GM23338 (cell line): ENCODE measurements at regions not wholly inside any gene's neighbourhood (a gene's known extent, or its start where the extent isn't known, plus 50 kb on each side); places are given as distances from the start of the nearest gene placed in this dataset.

Experiments
- ATAC-seq: fragments of 200-7000 bp; cut with Tn5 transposase; 3 replicates; pipeline ENCODE4 v1.9.1; 2020
- DNase-seq: peaks from one replicate; pipeline ENCODE4 v3.0.0-alpha.2; 2015; ENCODE audit warnings: low spot score
- H2AFZ ChIP-seq: fragments of 200-600 bp; sonication (generic); 2 replicates; pipeline ENCODE4 v1.8.0; 2016; ENCODE audit warnings: antibody characterized with exemption, mild to moderate bottlenecking, moderate library complexity
- H3F3A ChIP-seq: fragments of 200-600 bp; sonication (generic); replicated peaks from 2 replicates; pipeline ENCODE4 v1.8.0; 2017; ENCODE audit warnings: antibody characterized with exemption, mixed run types, low read depth
- H3K27ac ChIP-seq: fragments of 200-600 bp; sonication (generic); 2 replicates; pipeline ENCODE4 v1.6.1; 2016; ENCODE audit warnings: low read depth
- H3K27me3 ChIP-seq: fragments of 200-600 bp; sonication (generic); 2 replicates; pipeline ENCODE4 v1.8.0; 2016; ENCODE audit warnings: mild to moderate bottlenecking, mixed run types, moderate library complexity; ENCODE audit not compliant: insufficient read depth
- H3K36me3 ChIP-seq: fragments of 200-600 bp; sonication (generic); 2 replicates; pipeline ENCODE4 v1.8.0; 2016; ENCODE audit warnings: mild to moderate bottlenecking; ENCODE audit not compliant: insufficient read depth
- H3K4me1 ChIP-seq: fragments of 200-600 bp; sonication (generic); 2 replicates; pipeline ENCODE4 v1.8.0; 2016; ENCODE audit warnings: mild to moderate bottlenecking, moderate library complexity; ENCODE audit not compliant: insufficient read depth
- H3K4me2 ChIP-seq: fragments of 200-600 bp; sonication (generic); 2 replicates; pipeline ENCODE4 v1.7.1; 2017; ENCODE audit warnings: mixed run types
- H3K4me3 ChIP-seq: fragments of 200-600 bp; sonication (generic); 2 replicates; pipeline ENCODE4 v1.6.1; 2016; ENCODE audit warnings: mixed run types
- H3K79me2 ChIP-seq: fragments of 200-600 bp; sonication (generic); replicated peaks from 2 replicates; pipeline ENCODE4 v1.8.0; 2017; ENCODE audit warnings: mild to moderate bottlenecking; ENCODE audit not compliant: insufficient read depth
- H3K9me2 ChIP-seq: fragments of 200-600 bp; sonication (generic); 2 replicates; pipeline ENCODE4 v1.8.0; 2017; ENCODE audit not compliant: insufficient read depth
- H4K20me1 ChIP-seq: fragments of 200-600 bp; sonication (generic); replicated peaks from 2 replicates; pipeline ENCODE4 v1.8.0; 2017; ENCODE audit warnings: mild to moderate bottlenecking; ENCODE audit not compliant: insufficient read depth
- H3K27ac Mint-ChIP-seq: 2 replicates; pipeline ENCODE4 v1.8.0; 2020; ENCODE audit warnings: inconsistent platforms, mild to moderate bottlenecking, moderate library complexity, mixed read lengths
- H3K27me3 Mint-ChIP-seq: 3 replicates; pipeline ENCODE4 v1.8.0; 2022; ENCODE audit warnings: low read depth, mild to moderate bottlenecking, moderate library complexity, mixed read lengths, inconsistent platforms; ENCODE audit not compliant: insufficient read depth, poor library complexity
- H3K36me3 Mint-ChIP-seq: 3 replicates; pipeline ENCODE4 v1.8.0; 2021; ENCODE audit warnings: low read depth, mild to moderate bottlenecking, inconsistent platforms, moderate library complexity, mixed read lengths
- H3K4me1 Mint-ChIP-seq: 3 replicates; pipeline ENCODE4 v1.8.0; 2020; ENCODE audit warnings: mild to moderate bottlenecking, inconsistent platforms, mixed read lengths
- H3K4me3 Mint-ChIP-seq: 3 replicates; pipeline ENCODE4 v1.8.0; 2021; ENCODE audit warnings: moderate library complexity, mild to moderate bottlenecking, inconsistent platforms, mixed read lengths
- H3K9me3 Mint-ChIP-seq: 3 replicates; pipeline ENCODE4 v1.8.0; 2020; ENCODE audit warnings: moderate library complexity, mild to moderate bottlenecking, inconsistent platforms, mixed read lengths
- CREB1 ChIP-seq: fragments of 250-450 bp; sonication (Bioruptor Pico); IDR thresholded peaks from 2 replicates; pipeline ENCODE4 v1.5.0; 2020; ENCODE audit warnings: low read depth, mild to moderate bottlenecking, moderate library complexity
- EZH2 ChIP-seq: fragments of 200-600 bp; sonication (generic); IDR thresholded peaks from one replicate; pipeline ENCODE4 v1.8.0; 2017; ENCODE audit warnings: antibody characterized with exemption, mild to moderate bottlenecking, low read depth; ENCODE audit not compliant: unreplicated experiment
- EZH2phosphoT487 ChIP-seq: fragments of 200-600 bp; sonication (generic); IDR thresholded peaks from one replicate; pipeline ENCODE4 v1.8.1; 2018; ENCODE audit warnings: antibody characterized with exemption; ENCODE audit not compliant: unreplicated experiment
- JUNB ChIP-seq: IDR thresholded peaks from one replicate; pipeline ENCODE4 v1.6.1; 2016; ENCODE audit warnings: antibody characterized with exemption; ENCODE audit not compliant: unreplicated experiment
- NANOG ChIP-seq: IDR thresholded peaks from 2 replicates; pipeline ENCODE4 v1.6.1; 2016; ENCODE audit warnings: antibody characterized with exemption, borderline replicate concordance
- POLR2AphosphoS5 ChIP-seq: IDR thresholded peaks from 2 replicates; pipeline ENCODE4 v1.6.1; 2016; ENCODE audit warnings: antibody characterized with exemption, low read depth
- ZNF114 ChIP-seq: fragments of 250-450 bp; sonication (Bioruptor Pico); IDR thresholded peaks from 2 replicates; pipeline ENCODE4 v1.5.0; 2020; ENCODE audit warnings: mild to moderate bottlenecking, moderate library complexity
- ZNF331 ChIP-seq: fragments of 250-450 bp; sonication (Bioruptor Pico); IDR thresholded peaks from 2 replicates; pipeline ENCODE4 v1.5.0; 2020; ENCODE audit warnings: low read depth, mild to moderate bottlenecking, moderate library complexity
- TF ChIP-seq, protein P1 (sequence below): IDR thresholded peaks from 2 replicates; pipeline ENCODE4 v1.6.1; 2016; ENCODE audit warnings: antibody characterized with exemption
- TF ChIP-seq, protein P2 (sequence below), 2 experiments: fragments of 200-600 bp in 1 of 2; sonication (generic) in 1 of 2; conservative IDR thresholded peaks; 2 replicates each; pipeline versions ENCODE4 v1.5.1 to v1.6.1; 2016 to 2017; ENCODE audit warnings: antibody characterized with exemption in 2 of 2, low read depth in 2 of 2, mild to moderate bottlenecking in 2 of 2, moderate library complexity in 1 of 2
- TF ChIP-seq, protein P3 (sequence below): fragments of 250-450 bp; sonication (Bioruptor Pico); IDR thresholded peaks from 2 replicates; pipeline ENCODE4 v1.5.0; 2020; ENCODE audit warnings: mild to moderate bottlenecking, moderate library complexity

DNA sequence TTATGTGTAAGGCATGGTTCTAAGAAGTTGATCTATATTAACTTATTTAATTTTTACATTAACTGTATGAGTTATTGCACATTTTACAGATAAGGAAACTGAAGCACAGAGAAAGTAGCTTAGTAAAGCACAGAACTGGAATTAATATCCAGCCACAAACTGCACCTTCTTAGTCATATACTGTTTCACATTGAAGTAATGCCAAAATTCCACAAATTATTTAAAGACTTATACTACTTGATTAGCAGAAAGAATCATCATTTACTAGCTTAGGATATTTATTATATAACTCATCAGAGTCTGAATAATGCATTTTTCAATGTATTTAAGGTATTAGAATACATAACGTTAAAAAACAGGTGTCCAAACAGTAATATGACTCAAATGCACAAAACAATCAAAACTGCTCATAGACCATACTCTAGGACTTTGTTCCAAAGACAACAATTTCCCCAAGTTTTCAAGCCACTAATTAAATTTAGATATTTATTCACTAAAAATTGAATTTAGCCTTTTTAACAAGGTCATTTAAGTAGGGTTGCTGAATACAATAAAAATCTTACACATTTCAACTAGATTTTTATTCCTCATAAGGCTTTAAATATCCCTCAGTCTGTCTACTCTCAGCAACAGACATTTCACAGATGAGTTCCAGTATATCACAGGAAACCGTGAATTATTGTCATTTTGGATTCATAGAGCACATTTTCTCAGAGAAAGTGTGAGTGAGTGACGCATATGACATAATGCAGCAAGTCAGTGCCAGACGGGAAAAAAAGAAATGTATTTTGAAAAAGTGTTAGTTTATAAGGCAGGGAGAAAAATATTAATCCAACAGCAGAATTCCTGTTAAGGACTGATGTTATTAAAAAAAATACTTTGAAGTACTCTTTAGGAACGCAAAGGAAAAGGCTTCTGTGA lies 782.5 kb downstream of the TMTC2 start:
- H3K36me3 ChIP-seq: no peaks in the 10 kb centered on the region
- H3F3A ChIP-seq: no peaks in the 10 kb centered on the region
- Mint-ChIP-seq H3K27ac (no peak overlapping the region; the same call in 1 of the 2 replicates), H3K27me3 (no peaks in the 10 kb centered on the region), H3K4me1 (peaks cover 26% of the 10 kb centered on the region), H3K36me3 (no peaks in the 10 kb centered on the region), H3K9me3 (no peaks in the 10 kb centered on the region), H3K4me3 (no peak overlapping the region)
- no peaks in the 10 kb centered on the region for H3K27me3 ChIP-seq
- H3K9me2 ChIP-seq: no peaks in the 10 kb centered on the region
- ATAC-seq: no peak
- DNase-seq: no peak
- TF ChIP-seq, protein P1, sequence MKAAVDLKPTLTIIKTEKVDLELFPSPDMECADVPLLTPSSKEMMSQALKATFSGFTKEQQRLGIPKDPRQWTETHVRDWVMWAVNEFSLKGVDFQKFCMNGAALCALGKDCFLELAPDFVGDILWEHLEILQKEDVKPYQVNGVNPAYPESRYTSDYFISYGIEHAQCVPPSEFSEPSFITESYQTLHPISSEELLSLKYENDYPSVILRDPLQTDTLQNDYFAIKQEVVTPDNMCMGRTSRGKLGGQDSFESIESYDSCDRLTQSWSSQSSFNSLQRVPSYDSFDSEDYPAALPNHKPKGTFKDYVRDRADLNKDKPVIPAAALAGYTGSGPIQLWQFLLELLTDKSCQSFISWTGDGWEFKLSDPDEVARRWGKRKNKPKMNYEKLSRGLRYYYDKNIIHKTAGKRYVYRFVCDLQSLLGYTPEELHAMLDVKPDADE: no peak
- H3K4me3 ChIP-seq: no peak overlapping the region
- H3K27ac ChIP-seq: no peak overlapping the region
- H2AFZ ChIP-seq: no peak overlapping the region
- no peaks in the 10 kb centered on the region for H4K20me1 ChIP-seq
- peaks cover 10% of the 10 kb centered on the region; the same call in 1 of the 2 replicates for H3K4me1 ChIP-seq
- H3K79me2 ChIP-seq: no peaks in the 10 kb centered on the region
- H3K4me2 ChIP-seq: no peak overlapping the region

DNA sequence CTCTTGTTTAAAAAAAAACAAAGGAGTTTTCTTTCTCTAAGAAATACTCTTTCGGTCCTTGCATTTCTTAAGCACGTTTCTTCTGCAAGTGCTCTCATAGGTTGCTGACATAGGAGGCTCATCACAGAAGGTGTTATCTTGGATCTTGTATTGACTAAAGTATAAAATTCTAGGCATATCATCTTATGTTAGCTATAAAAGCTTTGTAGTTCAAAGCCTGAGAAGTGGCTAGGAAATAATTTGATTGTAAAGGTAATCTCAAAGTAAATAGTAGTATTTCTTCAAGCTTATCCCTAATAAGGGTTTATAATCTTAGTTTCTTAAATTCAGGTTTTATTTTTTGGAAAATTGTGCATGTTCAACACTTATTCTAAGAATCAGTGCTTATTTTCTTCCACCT lies 778.9 kb downstream of the TMTC2 start:
- H3K36me3 Mint-ChIP-seq: no peaks in the 10 kb centered on the region
- H3K4me1 Mint-ChIP-seq: peaks cover 15% of the 10 kb centered on the region
- H3F3A ChIP-seq: no peaks in the 10 kb centered on the region
- no peaks in the 10 kb centered on the region for H3K9me2 ChIP-seq
- H3K4me3 Mint-ChIP-seq: no peak overlapping the region
- DNase-seq (no peak), ATAC-seq (no peak)
- H3K4me3 ChIP-seq: no peak overlapping the region
- H3K27me3 ChIP-seq: no peaks in the 10 kb centered on the region
- H3K9me3 Mint-ChIP-seq: no peaks in the 10 kb centered on the region
- H3K4me2 ChIP-seq: no peak overlapping the region
- no peaks in the 10 kb centered on the region for H3K36me3 ChIP-seq
- no peaks in the 10 kb centered on the region for H4K20me1 ChIP-seq
- H3K79me2 ChIP-seq: no peaks in the 10 kb centered on the region
- peaks cover 6% of the 10 kb centered on the region; the same call in 1 of the 2 replicates for H3K4me1 ChIP-seq
- H2AFZ ChIP-seq: no peak overlapping the region
- H3K27ac ChIP-seq: no peak overlapping the region
- no peaks in the 10 kb centered on the region for H3K27me3 Mint-ChIP-seq
- H3K27ac Mint-ChIP-seq: no peak overlapping the region
- TF ChIP-seq, protein P2, sequence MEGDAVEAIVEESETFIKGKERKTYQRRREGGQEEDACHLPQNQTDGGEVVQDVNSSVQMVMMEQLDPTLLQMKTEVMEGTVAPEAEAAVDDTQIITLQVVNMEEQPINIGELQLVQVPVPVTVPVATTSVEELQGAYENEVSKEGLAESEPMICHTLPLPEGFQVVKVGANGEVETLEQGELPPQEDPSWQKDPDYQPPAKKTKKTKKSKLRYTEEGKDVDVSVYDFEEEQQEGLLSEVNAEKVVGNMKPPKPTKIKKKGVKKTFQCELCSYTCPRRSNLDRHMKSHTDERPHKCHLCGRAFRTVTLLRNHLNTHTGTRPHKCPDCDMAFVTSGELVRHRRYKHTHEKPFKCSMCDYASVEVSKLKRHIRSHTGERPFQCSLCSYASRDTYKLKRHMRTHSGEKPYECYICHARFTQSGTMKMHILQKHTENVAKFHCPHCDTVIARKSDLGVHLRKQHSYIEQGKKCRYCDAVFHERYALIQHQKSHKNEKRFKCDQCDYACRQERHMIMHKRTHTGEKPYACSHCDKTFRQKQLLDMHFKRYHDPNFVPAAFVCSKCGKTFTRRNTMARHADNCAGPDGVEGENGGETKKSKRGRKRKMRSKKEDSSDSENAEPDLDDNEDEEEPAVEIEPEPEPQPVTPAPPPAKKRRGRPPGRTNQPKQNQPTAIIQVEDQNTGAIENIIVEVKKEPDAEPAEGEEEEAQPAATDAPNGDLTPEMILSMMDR (conservative IDR thresholded peaks at IDR 0.05; ENCODE audit: low read depth in 2 of 2): no peak
- TF ChIP-seq ZNF114 (CRISPR knock-in tag): no peak
- TF ChIP-seq EZH2phosphoT487: no peak
- no peak for TF ChIP-seq NANOG
- no peak for TF ChIP-seq POLR2AphosphoS5
- TF ChIP-seq, protein P3, sequence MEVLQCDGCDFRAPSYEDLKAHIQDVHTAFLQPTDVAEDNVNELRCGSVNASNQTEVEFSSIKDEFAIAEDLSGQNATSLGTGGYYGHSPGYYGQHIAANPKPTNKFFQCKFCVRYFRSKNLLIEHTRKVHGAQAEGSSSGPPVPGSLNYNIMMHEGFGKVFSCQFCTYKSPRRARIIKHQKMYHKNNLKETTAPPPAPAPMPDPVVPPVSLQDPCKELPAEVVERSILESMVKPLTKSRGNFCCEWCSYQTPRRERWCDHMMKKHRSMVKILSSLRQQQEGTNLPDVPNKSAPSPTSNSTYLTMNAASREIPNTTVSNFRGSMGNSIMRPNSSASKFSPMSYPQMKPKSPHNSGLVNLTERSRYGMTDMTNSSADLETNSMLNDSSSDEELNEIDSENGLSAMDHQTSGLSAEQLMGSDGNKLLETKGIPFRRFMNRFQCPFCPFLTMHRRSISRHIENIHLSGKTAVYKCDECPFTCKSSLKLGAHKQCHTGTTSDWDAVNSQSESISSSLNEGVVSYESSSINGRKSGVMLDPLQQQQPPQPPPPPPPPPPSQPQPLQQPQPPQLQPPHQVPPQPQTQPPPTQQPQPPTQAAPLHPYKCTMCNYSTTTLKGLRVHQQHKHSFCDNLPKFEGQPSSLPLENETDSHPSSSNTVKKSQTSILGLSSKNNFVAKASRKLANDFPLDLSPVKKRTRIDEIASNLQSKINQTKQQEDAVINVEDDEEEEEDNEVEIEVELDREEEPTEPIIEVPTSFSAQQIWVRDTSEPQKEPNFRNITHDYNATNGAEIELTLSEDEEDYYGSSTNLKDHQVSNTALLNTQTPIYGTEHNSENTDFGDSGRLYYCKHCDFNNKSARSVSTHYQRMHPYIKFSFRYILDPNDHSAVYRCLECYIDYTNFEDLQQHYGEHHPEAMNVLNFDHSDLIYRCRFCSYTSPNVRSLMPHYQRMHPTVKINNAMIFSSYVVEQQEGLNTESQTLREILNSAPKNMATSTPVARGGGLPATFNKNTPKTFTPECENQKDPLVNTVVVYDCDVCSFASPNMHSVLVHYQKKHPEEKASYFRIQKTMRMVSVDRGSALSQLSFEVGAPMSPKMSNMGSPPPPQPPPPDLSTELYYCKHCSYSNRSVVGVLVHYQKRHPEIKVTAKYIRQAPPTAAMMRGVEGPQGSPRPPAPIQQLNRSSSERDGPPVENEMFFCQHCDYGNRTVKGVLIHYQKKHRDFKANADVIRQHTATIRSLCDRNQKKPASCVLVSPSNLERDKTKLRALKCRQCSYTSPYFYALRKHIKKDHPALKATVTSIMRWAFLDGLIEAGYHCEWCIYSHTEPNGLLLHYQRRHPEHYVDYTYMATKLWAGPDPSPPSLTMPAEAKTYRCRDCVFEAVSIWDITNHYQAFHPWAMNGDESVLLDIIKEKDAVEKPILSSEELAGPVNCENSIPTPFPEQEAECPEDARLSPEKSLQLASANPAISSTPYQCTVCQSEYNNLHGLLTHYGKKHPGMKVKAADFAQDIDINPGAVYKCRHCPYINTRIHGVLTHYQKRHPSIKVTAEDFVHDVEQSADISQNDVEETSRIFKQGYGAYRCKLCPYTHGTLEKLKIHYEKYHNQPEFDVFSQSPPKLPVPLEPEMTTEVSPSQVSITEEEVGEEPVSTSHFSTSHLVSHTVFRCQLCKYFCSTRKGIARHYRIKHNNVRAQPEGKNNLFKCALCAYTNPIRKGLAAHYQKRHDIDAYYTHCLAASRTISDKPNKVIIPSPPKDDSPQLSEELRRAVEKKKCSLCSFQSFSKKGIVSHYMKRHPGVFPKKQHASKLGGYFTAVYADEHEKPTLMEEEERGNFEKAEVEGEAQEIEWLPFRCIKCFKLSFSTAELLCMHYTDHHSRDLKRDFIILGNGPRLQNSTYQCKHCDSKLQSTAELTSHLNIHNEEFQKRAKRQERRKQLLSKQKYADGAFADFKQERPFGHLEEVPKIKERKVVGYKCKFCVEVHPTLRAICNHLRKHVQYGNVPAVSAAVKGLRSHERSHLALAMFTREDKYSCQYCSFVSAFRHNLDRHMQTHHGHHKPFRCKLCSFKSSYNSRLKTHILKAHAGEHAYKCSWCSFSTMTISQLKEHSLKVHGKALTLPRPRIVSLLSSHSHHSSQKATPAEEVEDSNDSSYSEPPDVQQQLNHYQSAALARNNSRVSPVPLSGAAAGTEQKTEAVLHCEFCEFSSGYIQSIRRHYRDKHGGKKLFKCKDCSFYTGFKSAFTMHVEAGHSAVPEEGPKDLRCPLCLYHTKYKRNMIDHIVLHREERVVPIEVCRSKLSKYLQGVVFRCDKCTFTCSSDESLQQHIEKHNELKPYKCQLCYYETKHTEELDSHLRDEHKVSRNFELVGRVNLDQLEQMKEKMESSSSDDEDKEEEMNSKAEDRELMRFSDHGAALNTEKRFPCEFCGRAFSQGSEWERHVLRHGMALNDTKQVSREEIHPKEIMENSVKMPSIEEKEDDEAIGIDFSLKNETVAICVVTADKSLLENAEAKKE (CRISPR knock-in tag): no peak
- no peak for TF ChIP-seq ZNF331 (CRISPR knock-in tag)
- no peak for TF ChIP-seq JUNB
- TF ChIP-seq EZH2: no peak
- no peak for TF ChIP-seq CREB1 (CRISPR knock-in tag)
- TF ChIP-seq, protein P1: no peak
